Ascending aorta (tissue), 2 donors: ENCODE measurements at regions not wholly inside any gene's neighbourhood (a gene's known extent, or its start where the extent isn't known, plus 50 kb on each side); places are given as distances from the start of the nearest gene placed in this dataset.
"Not testable (repeated sequence)": the region's sequence is repeated elsewhere in the genome, so short reads cannot be mapped to it uniquely, and the experiment has no call there.

Experiments
- DNase-seq, 2 donors: peaks; one replicate each; pipeline ENCODE4 v3.0.0-alpha.2; 2019; ENCODE audit warnings: low spot score in 2 of 2
- H3K27ac ChIP-seq, 2 donors: fragments of 200-600 bp; sonication (generic); one replicate each; pipeline ENCODE4 v1.5.1; 2016 to 2017; ENCODE audit warnings: mild to moderate bottlenecking in 1 of 2
- H3K27me3 ChIP-seq: fragments of 200-600 bp; sonication (generic); one replicate; pipeline ENCODE4 v1.5.1; 2017
- H3K36me3 ChIP-seq, 2 donors: fragments of 200-600 bp; sonication (generic); one replicate each; pipeline ENCODE4 v1.5.1; 2016
- H3K4me1 ChIP-seq, 2 donors: fragments of 200-600 bp; sonication (generic); one replicate each; pipeline ENCODE4 v1.5.1; 2016 to 2017; ENCODE audit warnings: mild to moderate bottlenecking in 1 of 2
- H3K4me3 ChIP-seq, 2 donors: fragments of 200-600 bp; sonication (generic); one replicate each; pipeline ENCODE4 v1.5.1; 2016 to 2017; ENCODE audit warnings: mild to moderate bottlenecking in 1 of 2
- H3K9me3 ChIP-seq, 2 donors: fragments of 200-600 bp; sonication (generic); one replicate each; pipeline ENCODE4 v1.5.1; 2016
- CTCF ChIP-seq, 3 experiments: fragments of 200-600 bp in 2 of 3; fragments of 450-650 bp in 1 of 3; sonication (generic) in 2 of 3; IDR thresholded peaks; one replicate each; pipeline ENCODE4 v1.5.1; 2016 to 2019; ENCODE audit warnings: antibody characterized with exemption in 3 of 3, mild to moderate bottlenecking in 1 of 3, moderate library complexity in 1 of 3
- intact Hi-C: fragments of 100-400 bp; cut with DNase I; formaldehyde crosslinking; loops from one replicate; pipeline ENCODE4 v1.15.1; 2023

DNA sequence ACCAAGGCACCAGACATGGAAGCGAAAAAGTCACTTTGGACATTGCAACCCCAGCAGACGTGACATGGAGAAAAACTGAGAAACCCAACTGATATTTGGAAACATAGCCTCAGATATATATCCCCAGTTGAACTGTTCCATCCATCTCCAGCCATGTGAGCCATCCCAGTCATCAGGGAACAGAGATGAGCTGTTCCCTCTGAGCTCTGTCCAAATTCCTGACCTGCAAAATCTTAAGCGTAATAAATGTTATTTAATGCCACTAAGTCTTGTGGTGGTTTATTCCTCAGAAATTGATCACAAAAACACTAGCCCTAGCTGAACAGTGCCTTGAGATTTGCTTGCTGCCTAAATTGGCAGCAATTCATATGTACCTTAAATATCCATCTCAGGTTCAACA is 182.8 kb downstream of the NRP2 start:
- no peak for TF ChIP-seq CTCF (IDR thresholded peaks at IDR 0.05)
- Histone ChIP-seq H3K36me3 (no peaks in the 10 kb centered on the region), H3K9me3 (no peaks in the 10 kb centered on the region), H3K4me3 (no peak overlapping the region), H3K27me3 (no peaks in the 10 kb centered on the region), H3K27ac (no peak overlapping the region), H3K4me1 (no peaks in the 10 kb centered on the region)
- intact Hi-C loops: loop anchor here (10.0 kb wide), 1 partner anchor 80 kb away; no protein-coding TSS in a partner anchor
- DNase-seq: no peak

DNA sequence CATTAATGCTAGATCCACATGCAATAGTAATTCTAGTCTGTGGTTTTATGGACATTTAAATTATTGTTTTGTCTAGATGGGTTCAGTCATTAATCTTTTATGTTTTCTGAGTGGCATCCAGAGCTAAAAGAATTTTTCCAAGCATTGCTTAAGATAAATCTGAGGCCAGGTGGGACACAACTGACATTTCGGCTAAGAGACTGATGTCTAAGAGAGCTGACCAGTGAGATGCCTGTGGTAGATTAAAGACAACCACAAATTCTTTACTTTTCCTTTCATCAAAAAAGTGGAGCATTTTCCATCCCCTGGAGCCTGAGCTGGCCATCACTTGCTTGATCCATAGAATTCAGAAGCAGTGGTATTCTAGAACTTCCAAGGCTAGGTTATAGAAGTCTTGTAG is 182.2 kb downstream of the NRP2 start:
- Histone ChIP-seq H3K4me3 (no peak overlapping the region), H3K36me3 (no peaks in the 10 kb centered on the region), H3K27me3 (no peaks in the 10 kb centered on the region), H3K4me1 (no peaks in the 10 kb centered on the region), H3K9me3 (no peaks in the 10 kb centered on the region), H3K27ac (no peak overlapping the region)
- TF ChIP-seq CTCF (IDR thresholded peaks at IDR 0.05): no peak
- intact Hi-C loops: loop anchor here (10.0 kb wide), 1 partner anchor 80 kb away; no protein-coding TSS in a partner anchor
- no peak for DNase-seq

DNA sequence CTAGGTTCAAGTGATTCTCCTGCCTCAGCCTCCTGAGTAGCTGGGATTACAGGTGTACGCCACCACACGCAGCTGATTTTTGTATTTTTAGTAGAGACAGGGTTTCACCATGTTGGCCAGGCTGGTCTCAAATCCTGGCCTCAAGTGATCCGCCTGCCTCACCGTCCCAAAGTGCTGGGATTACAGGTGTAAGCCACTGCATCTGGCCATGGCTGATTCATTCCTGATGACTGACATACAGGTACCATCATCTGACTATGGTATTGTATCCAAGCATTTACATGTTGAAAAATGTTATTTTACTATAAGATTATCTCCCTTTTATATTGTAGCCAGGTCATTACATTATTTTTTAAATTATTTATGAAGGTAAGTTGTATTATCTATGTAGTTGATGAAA is 180.5 kb downstream of the NRP2 start:
- H3K27ac ChIP-seq, H3K4me3 ChIP-seq, H3K27me3 ChIP-seq, H3K4me1 ChIP-seq, H3K9me3 ChIP-seq, H3K36me3 ChIP-seq, DNase-seq: not testable (repeated sequence)
- intact Hi-C loops: loop anchor here (10.0 kb wide), 1 partner anchor 78 kb away; no protein-coding TSS in a partner anchor

DNA sequence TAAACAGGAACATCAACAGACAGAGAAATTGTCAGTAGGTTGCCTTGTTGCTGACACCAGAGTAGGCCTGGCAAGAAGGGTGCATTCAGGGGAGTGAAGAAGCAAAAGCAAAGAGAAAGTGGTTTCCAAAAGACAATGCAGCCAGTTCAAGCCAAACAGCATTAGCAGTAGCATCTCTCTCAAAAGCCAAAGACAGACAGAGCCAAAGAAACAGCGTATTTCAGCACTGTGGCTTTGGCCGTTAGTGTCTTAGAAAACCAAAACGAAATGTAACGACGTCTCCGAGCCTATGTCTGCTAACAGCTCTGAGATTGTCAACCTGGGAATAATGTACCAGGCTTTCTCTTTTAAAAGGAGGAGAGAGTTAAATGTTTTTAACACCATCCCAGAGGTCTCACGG is 178.6 kb downstream of the NRP2 start:
- Histone ChIP-seq H3K4me1 (no peaks in the 10 kb centered on the region), H3K36me3 (no peaks in the 10 kb centered on the region), H3K9me3 (no peaks in the 10 kb centered on the region), H3K27ac (no peak overlapping the region), H3K27me3 (no peaks in the 10 kb centered on the region), H3K4me3 (no peak overlapping the region)
- no peak for TF ChIP-seq CTCF (IDR thresholded peaks at IDR 0.05)
- intact Hi-C loops: loop anchor here (10.0 kb wide), 1 partner anchor 76 kb away; no protein-coding TSS in a partner anchor
- DNase-seq: no peak

GRCh38 chr2:205860181-205860580 is 177.9 kb downstream of the NRP2 start:
- H3K9me3 ChIP-seq: no peaks in the 10 kb centered on the region
- TF ChIP-seq CTCF (IDR thresholded peaks at IDR 0.05): no peak

GRCh38 chr2:205858881-205859441 is 176.7 kb downstream of the NRP2 start:
- TF ChIP-seq CTCF (IDR thresholded peaks at IDR 0.05): no peak
- Histone ChIP-seq H3K27ac (no peak overlapping the region), H3K4me3 (no peak overlapping the region), H3K36me3 (no peaks in the 10 kb centered on the region), H3K4me1 (no peaks in the 10 kb centered on the region), H3K27me3 (no peaks in the 10 kb centered on the region), H3K9me3 (no peaks in the 10 kb centered on the region)
- no peak for DNase-seq
- intact Hi-C loops: no loop called here

More at GRCh38 chr2:205860181-205860580, 177.9 kb downstream of the NRP2 start:
- DNase-seq: no peak
- Histone ChIP-seq H3K4me1 (no peaks in the 10 kb centered on the region), H3K27ac (no peak overlapping the region), H3K36me3 (no peaks in the 10 kb centered on the region), H3K4me3 (no peak overlapping the region), H3K27me3 (no peaks in the 10 kb centered on the region)
- intact Hi-C loops: loop anchor here (10.0 kb wide), 1 partner anchor 75 kb away; no protein-coding TSS in a partner anchor
